IMR-90 (cell line): ENCODE measurements at regions not wholly inside any gene's neighbourhood (a gene's known extent, or its start where the extent isn't known, plus 50 kb on each side); places are given as distances from the start of the nearest gene placed in this dataset.
A peak's percentile ranks its signal among the peaks of the same experiment; 100 is the strongest.

Source experiments
- ATAC-seq: fragments of 200-7000 bp; cut with Tn5 transposase; 2 replicates; pipeline ENCODE4 v1.9.1; 2020; ENCODE audit warnings: low read depth, mild to moderate bottlenecking, moderate library complexity
- BruUV-seq: library from RNA; stranded (reverse); fragments of 400-500 nt; replicated peaks from 2 replicates; lab custom pipeline; 2021; lab: Mats Ljungman, UMichigan
- CTCF ChIA-PET: fragments of 300-600 bp; formaldehyde crosslinking; extraction: SDS; loops from one replicate; lab custom pipeline; 2021; ENCODE audit warnings: antibody characterized with exemption; lab: Yijun Ruan, JAX
- POLR2A ChIA-PET: fragments of 300-600 bp; sonication (Branson Sonifier 250); formaldehyde crosslinking; loops from one replicate; lab custom pipeline; 2022; ENCODE audit warnings: antibody characterized with exemption; ENCODE audit not compliant: unreplicated experiment; lab: Charles Lee
- DNase-seq: peaks from one replicate; pipeline ENCODE4 v3.0.0; 2013
- H2AFZ ChIP-seq: replicated peaks from 2 replicates; pipeline ENCODE3; 2013; ENCODE audit warnings: low read length, mild to moderate bottlenecking; ENCODE audit not compliant: poor library complexity
- H2AK5ac ChIP-seq: 2 replicates; pipeline ENCODE4 v1.6.1; 2013; ENCODE audit warnings: low read depth, low read length, inconsistent platforms
- H2AK9ac ChIP-seq: replicated peaks from 2 replicates; pipeline ENCODE3; 2013; ENCODE audit warnings: mild to moderate bottlenecking, low read depth, low read length, moderate library complexity; ENCODE audit not compliant: poor library complexity
- H2BK120ac ChIP-seq: 2 replicates; pipeline ENCODE4 v1.6.1; 2013; ENCODE audit warnings: low read depth, low read length, inconsistent platforms
- H2BK15ac ChIP-seq: 3 replicates; pipeline ENCODE4 v1.6.1; 2013; ENCODE audit warnings: low read depth, low read length, inconsistent platforms
- H2BK20ac ChIP-seq: 2 replicates; pipeline ENCODE4 v1.6.1; 2013; ENCODE audit warnings: low read depth, mild to moderate bottlenecking, inconsistent platforms, low read length, moderate library complexity
- H2BK5ac ChIP-seq: 2 replicates; pipeline ENCODE4 v1.6.1; 2013; ENCODE audit warnings: mild to moderate bottlenecking, low read depth, low read length, inconsistent platforms; ENCODE audit not compliant: poor library complexity, severe bottlenecking
- H3K14ac ChIP-seq: replicated peaks from 2 replicates; pipeline ENCODE4 v1.6.1; 2013; ENCODE audit warnings: low read depth, low read length, inconsistent platforms
- H3K18ac ChIP-seq: 2 replicates; pipeline ENCODE4 v1.6.1; 2013; ENCODE audit warnings: low read depth, low read length, control low read depth
- H3K23ac ChIP-seq: 2 replicates; pipeline ENCODE4 v1.6.1; 2013; ENCODE audit warnings: low read depth, low read length, inconsistent platforms
- H3K27ac ChIP-seq: 2 replicates; pipeline ENCODE4 v1.5.1; 2013; ENCODE audit warnings: mild to moderate bottlenecking, control low read depth, low read length; ENCODE audit not compliant: insufficient read depth
- H3K27me3 ChIP-seq: 2 replicates; pipeline ENCODE4 v1.6.1; 2013; ENCODE audit warnings: low read length; ENCODE audit not compliant: control insufficient read depth, insufficient read depth
- H3K36me3 ChIP-seq: 2 replicates; pipeline ENCODE4 v1.6.1; 2013; ENCODE audit warnings: low read length, mixed read lengths; ENCODE audit not compliant: control insufficient read depth, insufficient read depth
- H3K4ac ChIP-seq: 2 replicates; pipeline ENCODE4 v1.6.1; 2013; ENCODE audit warnings: low read depth, low read length, inconsistent platforms
- H3K4me1 ChIP-seq: 2 replicates; pipeline ENCODE4 v1.6.1; 2013; ENCODE audit warnings: low read length, mixed read lengths; ENCODE audit not compliant: control insufficient read depth, insufficient read depth
- H3K4me2 ChIP-seq: 2 replicates; pipeline ENCODE4 v1.6.1; 2013; ENCODE audit warnings: low read depth, mild to moderate bottlenecking, control low read depth, low read length, moderate library complexity
- H3K4me3 ChIP-seq: 2 replicates; pipeline ENCODE4 v1.5.1; 2013; ENCODE audit warnings: low read depth, mild to moderate bottlenecking, control low read depth, low read length, moderate library complexity; ENCODE audit not compliant: insufficient read depth
- H3K56ac ChIP-seq: 2 replicates; pipeline ENCODE4 v1.6.1; 2013; ENCODE audit warnings: low read length, inconsistent platforms; ENCODE audit not compliant: insufficient read depth; ENCODE audit errors: extremely low read depth
- H3K79me1 ChIP-seq, 2 experiments: 2 replicates each; pipeline ENCODE4 v1.6.1; 2013; ENCODE audit warnings: low read length in 2 of 2, inconsistent platforms in 1 of 2, low read depth in 1 of 2
- H3K9ac ChIP-seq: 2 replicates; pipeline ENCODE4 v1.6.1; 2013; ENCODE audit warnings: low read depth, low read length, control low read depth
- H3K9me1 ChIP-seq: 2 replicates; pipeline ENCODE4 v1.6.1; 2013; ENCODE audit warnings: low read length, inconsistent platforms; ENCODE audit not compliant: insufficient read depth
- H3K9me3 ChIP-seq: 2 replicates; pipeline ENCODE4 v1.6.1; 2013; ENCODE audit warnings: low read length; ENCODE audit not compliant: control insufficient read depth, insufficient read depth
- H4K20me1 ChIP-seq: 2 replicates; pipeline ENCODE4 v1.6.1; 2013; ENCODE audit warnings: low read length, inconsistent platforms; ENCODE audit not compliant: insufficient read depth
- H4K5ac ChIP-seq: 2 replicates; pipeline ENCODE4 v1.6.1; 2013; ENCODE audit warnings: mild to moderate bottlenecking, low read depth, low read length, control low read depth
- H4K8ac ChIP-seq, 2 experiments: 2 replicates each; pipeline ENCODE4 v1.6.1; 2013; ENCODE audit warnings: low read depth in 2 of 2, low read length in 2 of 2, control low read depth in 1 of 2, inconsistent platforms in 1 of 2
- H4K91ac ChIP-seq: 2 replicates; pipeline ENCODE4 v1.6.1; 2013; ENCODE audit warnings: low read depth, low read length, inconsistent platforms; ENCODE audit not compliant: insufficient read depth
- BHLHE40 ChIP-seq: fragments of 150-350 bp; IDR thresholded peaks from 2 replicates; pipeline ENCODE4 v1.6.1; 2016; ENCODE audit warnings: mild to moderate bottlenecking, low read depth, low read length
- FOS ChIP-seq: fragments of 150-350 bp; IDR thresholded peaks from 2 replicates; pipeline ENCODE4 v1.6.1; 2016; ENCODE audit warnings: low read depth, low read length
- MAFK ChIP-seq: IDR thresholded peaks from 2 replicates; pipeline ENCODE4 v1.6.1; 2012; ENCODE audit warnings: low read depth, low read length, improper control_type of control experiment
- POLR2A ChIP-seq: IDR thresholded peaks from 2 replicates; pipeline ENCODE4 v1.6.1; 2012; ENCODE audit warnings: mild to moderate bottlenecking, low read depth, low read length
- RAD21 ChIP-seq: IDR thresholded peaks from 2 replicates; pipeline ENCODE4 v1.6.1; 2012; ENCODE audit warnings: low read length, improper control_type of control experiment
- RCOR1 ChIP-seq: IDR thresholded peaks from 2 replicates; pipeline ENCODE4 v1.6.1; 2012; ENCODE audit warnings: mild to moderate bottlenecking, low read length, improper control_type of control experiment; ENCODE audit not compliant: insufficient replicate concordance
- RFX5 ChIP-seq: IDR thresholded peaks from 2 replicates; pipeline ENCODE4 v1.8.0; 2012; ENCODE audit warnings: low read depth, mild to moderate bottlenecking, low read length, moderate library complexity
- WGBS, 2 experiments: methylation state at CpG; one replicate each; pipeline versions ENCODE4 v1.1.5 to v1.1.7; 2013; ENCODE audit warnings: missing lambda C conversion rate in 2 of 2; ENCODE audit not compliant: insufficient read length in 1 of 2; ENCODE audit errors: extremely low coverage in 2 of 2; 5-methylcytosine and 5-hydroxymethylcytosine counted together
- dilution Hi-C: fragments of 300-500 bp; cut with HindIII; formaldehyde crosslinking; loops from one replicate; pipeline ENCODE4 v1.14.3; 2018; ENCODE audit warnings: low sequenced_read_pairs; ENCODE audit not compliant: unreplicated experiment
- in situ Hi-C: fragments of 300-500 bp; cut with MboI; formaldehyde crosslinking; loops from 3 replicates; pipeline ENCODE4 v1.14.3; 2019; ENCODE audit warnings: low sequenced_read_pairs, inconsistent platforms, mixed read lengths
- intact Hi-C: fragments of 100-400 bp; cut with micrococcal nuclease; formaldehyde crosslinking; loops from 2 replicates; pipeline ENCODE4 v1.10.0; 2022
- TF ChIP-seq, protein P1 (sequence below): fragments of 150-350 bp; IDR thresholded peaks from 2 replicates; pipeline ENCODE4 v1.6.1; 2017; ENCODE audit warnings: mild to moderate bottlenecking, antibody characterized with exemption, low read length, low read depth

DNA sequence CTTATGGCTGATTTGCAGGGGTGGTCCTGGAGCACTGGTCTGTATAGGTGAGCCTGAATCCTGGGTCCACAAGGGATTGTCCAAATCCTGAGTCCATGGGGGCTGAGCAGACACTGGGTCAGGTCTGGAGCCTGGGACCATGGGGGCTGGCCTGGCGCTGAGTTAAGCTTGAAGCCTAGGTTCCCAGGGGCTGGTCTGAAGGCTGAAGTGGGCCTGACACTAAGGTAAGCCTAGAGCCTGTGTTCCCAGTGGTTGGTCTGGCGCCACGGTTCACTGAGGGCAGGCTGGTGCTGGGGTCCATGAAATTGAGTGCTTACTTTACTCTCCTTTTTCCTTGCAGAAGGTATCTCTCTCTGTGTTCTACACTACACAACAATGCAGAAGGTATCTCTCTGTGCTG is 155.8 kb downstream of the RBM46 start:
- Histone ChIP-seq H4K8ac (no peak overlapping the region), H3K27ac (no peak overlapping the region), H2AK9ac (peak overlapping the region; percentile 16), H3K9me3 (peaks cover 2% of the 10 kb centered on the region; the same call in 1 of the 2 replicates), H3K27me3 (no peaks in the 10 kb centered on the region), H2BK20ac (no peak overlapping the region), H3K4me1 (no peaks in the 10 kb centered on the region), H3K56ac (no peak overlapping the region), H3K9me1 (no peaks in the 10 kb centered on the region), H4K5ac (no peak overlapping the region), H3K4ac (no peak overlapping the region), H2BK5ac (no peak overlapping the region), H4K20me1 (no peaks in the 10 kb centered on the region), H2AFZ (no peak overlapping the region), H2BK120ac (no peak overlapping the region), H3K79me1 (no peaks in the 10 kb centered on the region), H3K4me3 (no peak overlapping the region), H2BK15ac (no peak overlapping the region), H3K18ac (no peak overlapping the region), H4K91ac (no peak overlapping the region), H3K9ac (no peak overlapping the region), H3K14ac (no peak overlapping the region), H2AK5ac (no peak overlapping the region), H3K23ac (no peak overlapping the region), H3K36me3 (no peaks in the 10 kb centered on the region), H3K4me2 (no peak overlapping the region)
- intact Hi-C loops (no loop called here), dilution Hi-C loops (no loop called here), in situ Hi-C loops (no loop called here)
- ChIA-PET POLR2A (no interaction called here), CTCF (no interaction called here)
- ATAC-seq (no peak), DNase-seq (no peak)
- 50% methylated on average over 2 of the region's 3 CpGs; no CpG with 5 or more reads in 1 of the 2 experiments for WGBS, 2 experiments
- TF ChIP-seq RAD21 = no peak
- no peak for TF ChIP-seq MAFK
- no peak for TF ChIP-seq POLR2A
- TF ChIP-seq RCOR1 = no peak
- TF ChIP-seq FOS = no peak
- TF ChIP-seq, protein P1, sequence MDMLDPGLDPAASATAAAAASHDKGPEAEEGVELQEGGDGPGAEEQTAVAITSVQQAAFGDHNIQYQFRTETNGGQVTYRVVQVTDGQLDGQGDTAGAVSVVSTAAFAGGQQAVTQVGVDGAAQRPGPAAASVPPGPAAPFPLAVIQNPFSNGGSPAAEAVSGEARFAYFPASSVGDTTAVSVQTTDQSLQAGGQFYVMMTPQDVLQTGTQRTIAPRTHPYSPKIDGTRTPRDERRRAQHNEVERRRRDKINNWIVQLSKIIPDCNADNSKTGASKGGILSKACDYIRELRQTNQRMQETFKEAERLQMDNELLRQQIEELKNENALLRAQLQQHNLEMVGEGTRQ = no peak
- TF ChIP-seq BHLHE40 = no peak
- no peak for TF ChIP-seq RFX5
- BruUV-seq = no TSS peak
